Body of pancreas (tissue), 4 donors: ENCODE measurements at regions not wholly inside any gene's neighbourhood (a gene's known extent, or its start where the extent isn't known, plus 50 kb on each side); places are given as distances from the start of the nearest gene placed in this dataset.

Experiments used
- ATAC-seq: fragments of 150-250 bp; one replicate; pipeline ENCODE4 v1.9.1; 2016
- DNase-seq, 4 donors: peaks; one replicate each; pipeline ENCODE4 v3.0.0-alpha.2; 2019
- H3K27ac ChIP-seq, 4 donors: fragments of 200-600 bp; sonication (generic); 1 replicate in 3 of 4; 2 replicates in 1 of 4; pipeline versions ENCODE4 v1.5.1 to v1.6.1; 2016 to 2019; ENCODE audit warnings: mild to moderate bottlenecking in 1 of 4, mixed read lengths in 1 of 4, moderate library complexity in 1 of 4
- H3K27me3 ChIP-seq, 2 donors: fragments of 200-600 bp; sonication (generic); one replicate each; pipeline ENCODE4 v1.6.0; 2016; ENCODE audit warnings: mild to moderate bottlenecking in 1 of 2
- H3K36me3 ChIP-seq, 2 donors: fragments of 200-600 bp; sonication (generic); replicated peaks in 1 of 2; 2 replicates each; pipeline ENCODE4 v1.5.1; 2016; ENCODE audit warnings: low read depth in 2 of 2; ENCODE audit not compliant: insufficient read depth in 1 of 2
- H3K4me1 ChIP-seq: fragments of 200-600 bp; sonication (generic); one replicate; pipeline ENCODE4 v1.6.0; 2016
- H3K4me3 ChIP-seq, 2 donors: fragments of 200-600 bp; sonication (generic); 1 replicate in 1 of 2; 2 replicates in 1 of 2; pipeline ENCODE4 v1.5.1; 2016 to 2019
- H3K9me3 ChIP-seq, 3 donors: fragments of 200-600 bp; sonication (generic); 1 replicate in 2 of 3; 2 replicates in 1 of 3; pipeline ENCODE4 v1.5.1; 2016
- CTCF ChIP-seq, 7 experiments: fragments of 450-650 bp in 4 of 7; fragments of 200-600 bp in 3 of 7; sonication (generic) in 3 of 7; IDR thresholded peaks; one replicate each; pipeline ENCODE4 v1.5.1; 2016 to 2019; ENCODE audit warnings: antibody characterized with exemption in 7 of 7
- POLR2A ChIP-seq, 3 donors: fragments of 450-650 bp; IDR thresholded peaks; one replicate each; pipeline ENCODE4 v1.6.1; 2016; ENCODE audit warnings: antibody characterized with exemption in 3 of 3, mild to moderate bottlenecking in 2 of 3
- WGBS, 2 donors: methylation state at CpG; one replicate each; pipeline ENCODE4 v1.1.5; 2017; 5-methylcytosine and 5-hydroxymethylcytosine counted together
- intact Hi-C: fragments of 100-400 bp; cut with DNase I; formaldehyde crosslinking; loops from one replicate; pipeline ENCODE4 v1.15.1; 2023

GRCh38 chrY:7736847-7737365, 825.4 kb upstream of the AMELY start:
- intact Hi-C loops: no loop called here
- TF ChIP-seq CTCF (IDR thresholded peaks at IDR 0.05) (no peak), POLR2A (IDR thresholded peaks at IDR 0.05) (no peak)
- DNase-seq (no peak), ATAC-seq (no peak)
- Histone ChIP-seq H3K9me3 (no peaks in the 10 kb centered on the region), H3K4me1 (no peaks in the 10 kb centered on the region), H3K27me3 (no peaks in the 10 kb centered on the region), H3K36me3 (no peaks in the 10 kb centered on the region), H3K4me3 (no peak overlapping the region), H3K27ac (no peak overlapping the region)
- 83 to 100% methylated on average over 1 of the region's 1 CpG for WGBS, 2 donors

GRCh38 chrY:7731651-7732050, 820.1 kb upstream of the AMELY start:
- H3K36me3 ChIP-seq: no peaks in the 10 kb centered on the region
- intact Hi-C loops: no loop called here
- H3K9me3 ChIP-seq: no peaks in the 10 kb centered on the region
- peaks cover 10% of the 10 kb centered on the region for H3K4me1 ChIP-seq
- no peaks in the 10 kb centered on the region for H3K27me3 ChIP-seq
- H3K27ac ChIP-seq: no peak overlapping the region
- no peak overlapping the region for H3K4me3 ChIP-seq
- 100% methylated on average over 1 of the region's 1 CpG for WGBS, 2 donors
- ATAC-seq (no peak), DNase-seq (no peak)
- TF ChIP-seq POLR2A (IDR thresholded peaks at IDR 0.05) (no peak), CTCF (IDR thresholded peaks at IDR 0.05) (no peak)

GRCh38 chrY:7730664-7731063, 819.1 kb upstream of the AMELY start:
- H3K36me3 ChIP-seq: no peaks in the 10 kb centered on the region
- WGBS, 2 donors: 88 to 100% methylated on average over 2 of the region's 2 CpGs
- TF ChIP-seq POLR2A (IDR thresholded peaks at IDR 0.05): no peak
- no peak for TF ChIP-seq CTCF (IDR thresholded peaks at IDR 0.05)
- no peak overlapping the region for H3K4me3 ChIP-seq
- no peak for ATAC-seq
- intact Hi-C loops: no loop called here
- DNase-seq: no peak
- H3K9me3 ChIP-seq: no peaks in the 10 kb centered on the region
- H3K4me1 ChIP-seq: peaks cover 10% of the 10 kb centered on the region
- no peaks in the 10 kb centered on the region for H3K27me3 ChIP-seq
- no peak overlapping the region for H3K27ac ChIP-seq

GRCh38 chrY:7730071-7730470, 818.5 kb upstream of the AMELY start:
- H3K27ac ChIP-seq: no peak overlapping the region
- 100% methylated on average over 2 of the region's 2 CpGs; no CpG with 5 or more reads in 1 of the 2 donors for WGBS, 2 donors

More at GRCh38 chrY:7730071-7730470, 818.5 kb upstream of the AMELY start:
- no peak for ATAC-seq
- DNase-seq: no peak
- H3K9me3 ChIP-seq: no peaks in the 10 kb centered on the region
- H3K4me3 ChIP-seq: no peak overlapping the region
- no peaks in the 10 kb centered on the region for H3K36me3 ChIP-seq
- peaks cover 10% of the 10 kb centered on the region for H3K4me1 ChIP-seq
- intact Hi-C loops: no loop called here
- TF ChIP-seq CTCF (IDR thresholded peaks at IDR 0.05) (no peak), POLR2A (IDR thresholded peaks at IDR 0.05) (no peak)
- no peaks in the 10 kb centered on the region for H3K27me3 ChIP-seq
